Cardiac fibroblast (primary cell): ENCODE measurements at regions not wholly inside any gene's neighbourhood (a gene's known extent, or its start where the extent isn't known, plus 50 kb on each side); places are given as distances from the start of the nearest gene placed in this dataset.
A peak's percentile ranks its signal among the peaks of the same experiment; 100 is the strongest.

Source experiments
- DNase-seq, 2 donors: peaks; one replicate each; pipeline versions ENCODE4 v3.0.0 to v3.0.0-alpha.2; 2010; ENCODE audit warnings: low read depth in 2 of 2
- H3K4me3 ChIP-seq, 2 donors: replicated peaks in 1 of 2; 1 replicate in 1 of 2; 2 replicates in 1 of 2; pipeline ENCODE4 v1.5.1; 2011; ENCODE audit warnings: low read depth in 2 of 2, low read length in 2 of 2, mild to moderate bottlenecking in 2 of 2, moderate library complexity in 1 of 2
- CTCF ChIP-seq: IDR thresholded peaks from one replicate; pipeline ENCODE4 v1.5.1; 2011; ENCODE audit warnings: low read depth, mild to moderate bottlenecking, low read length, inconsistent platforms

GRCh38 chr1:187471555-187471954, 642.8 kb downstream of the PLA2G4A start:
- TF ChIP-seq CTCF: no peak
- H3K4me3 ChIP-seq: no peak overlapping the region
- peak; percentile 2 to 11 for DNase-seq

GRCh38 chr1:187474336-187474735, 645.6 kb downstream of the PLA2G4A start:
- DNase-seq: peak; percentile 1 to 45
- TF ChIP-seq CTCF: no peak

GRCh38 chr1:187476671-187477070, 647.9 kb downstream of the PLA2G4A start:
- peak; percentile 13 to 29 for DNase-seq
- no peak overlapping the region for H3K4me3 ChIP-seq
- TF ChIP-seq CTCF: peak; percentile 7

More at GRCh38 chr1:187474336-187474735, 645.6 kb downstream of the PLA2G4A start:
- no peak overlapping the region for H3K4me3 ChIP-seq

GRCh38 chr1:187477103-187477502, 648.4 kb downstream of the PLA2G4A start:
- H3K4me3 ChIP-seq: no peak overlapping the region
- DNase-seq: peak; percentile 17 to 22
- TF ChIP-seq CTCF: no peak

GRCh38 chr1:187477535-187477934, 648.8 kb downstream of the PLA2G4A start:
- TF ChIP-seq CTCF: no peak
- H3K4me3 ChIP-seq: no peak overlapping the region
- DNase-seq: no peak

GRCh38 chr1:187481581-187482148, 652.9 kb downstream of the PLA2G4A start:
- H3K4me3 ChIP-seq: no peak overlapping the region
- TF ChIP-seq CTCF: no peak
- no peak for DNase-seq

- TF ChIP-seq CTCF: no peak
- H3K4me3 ChIP-seq: no peak overlapping the region
- DNase-seq: no peak
Observed at GRCh38 chr1:187490266-187490665, 661.5 kb downstream of the PLA2G4A start.
